Neural cell (in vitro differentiated cells): ENCODE measurements at regions not wholly inside any gene's neighbourhood (a gene's known extent, or its start where the extent isn't known, plus 50 kb on each side); places are given as distances from the start of the nearest gene placed in this dataset.

Source experiments
- H2AFZ ChIP-seq: fragments of 200-600, 300-800 bp; sonication (generic), shearing (Covaris generic); 2 replicates; pipeline ENCODE4 v1.6.0; 2014; ENCODE audit warnings: low read depth, mild to moderate bottlenecking, antibody characterized with exemption, low read length, moderate library complexity
- H3F3A ChIP-seq: fragments of 200-600 bp; shearing (Covaris generic); 2 replicates; pipeline ENCODE4 v1.6.1; 2016; ENCODE audit warnings: mild to moderate bottlenecking, moderate library complexity, mixed read lengths, antibody characterized with exemption, low read length; ENCODE audit not compliant: insufficient read depth, poor library complexity, severe bottlenecking
- H3K27ac ChIP-seq: fragments of 200-600, 300-800 bp; sonication (generic), shearing (Covaris generic); 2 replicates; pipeline ENCODE4 v1.5.1; 2014; ENCODE audit warnings: mild to moderate bottlenecking, low read length, moderate library complexity
- H3K27me3 ChIP-seq: fragments of 300-800, 200-600 bp; sonication (generic), shearing (Covaris generic); 2 replicates; pipeline ENCODE4 v1.6.0; 2014; ENCODE audit warnings: mild to moderate bottlenecking, low read depth, low read length, moderate library complexity; ENCODE audit not compliant: insufficient read depth
- H3K36me3 ChIP-seq: fragments of 300-800, 200-600 bp; sonication (generic), shearing (Covaris generic); 2 replicates; pipeline ENCODE4 v1.5.1; 2014; ENCODE audit warnings: mild to moderate bottlenecking, antibody characterized with exemption, low read length, moderate library complexity; ENCODE audit not compliant: insufficient read depth
- H3K4me2 ChIP-seq: fragments of 300-800, 200-600 bp; sonication (generic), shearing (Covaris generic); 2 replicates; pipeline ENCODE4 v1.6.0; 2014; ENCODE audit warnings: mild to moderate bottlenecking, low read length
- H3K4me3 ChIP-seq: fragments of 300-800, 200-600 bp; sonication (generic), shearing (Covaris generic); 2 replicates; pipeline ENCODE4 v1.5.1; 2014; ENCODE audit warnings: mild to moderate bottlenecking, low read length, moderate library complexity
- H3K79me2 ChIP-seq: fragments of 200-600 bp; shearing (Covaris generic); replicated peaks from 2 replicates; pipeline ENCODE4 v1.6.0; 2014; ENCODE audit warnings: mild to moderate bottlenecking, low read length, moderate library complexity; ENCODE audit not compliant: insufficient read depth
- H3K9ac ChIP-seq: fragments of 300-800, 200-600 bp; sonication (generic), shearing (Covaris generic); 2 replicates; pipeline ENCODE4 v1.6.1; 2016; ENCODE audit warnings: mild to moderate bottlenecking, low read length, mixed read lengths
- H3K9me2 ChIP-seq: fragments of 200-600 bp; shearing (Covaris generic); 2 replicates; pipeline ENCODE4 v1.6.1; 2016; ENCODE audit warnings: mild to moderate bottlenecking, low read length, mixed read lengths; ENCODE audit not compliant: insufficient read depth
- H3K9me3 ChIP-seq: fragments of 200-600, 300-800 bp; sonication (generic), shearing (Covaris generic); 2 replicates; pipeline ENCODE4 v1.6.1; 2016; ENCODE audit warnings: mild to moderate bottlenecking, mixed run types, low read length, moderate library complexity, mixed read lengths
- H4K20me1 ChIP-seq: fragments of 200-600 bp; shearing (Covaris generic); 2 replicates; pipeline ENCODE4 v1.6.1; 2016; ENCODE audit warnings: mild to moderate bottlenecking, mixed run types; ENCODE audit not compliant: insufficient read depth
- CTCF ChIP-seq: fragments of 450-650 bp; IDR thresholded peaks from 2 replicates; pipeline ENCODE4 v1.5.1; 2014; ENCODE audit warnings: antibody characterized with exemption, mild to moderate bottlenecking, moderate library complexity; ENCODE audit not compliant: poor library complexity, severe bottlenecking
- EP300 ChIP-seq: fragments of 450-650 bp; conservative IDR thresholded peaks from 2 replicates; pipeline ENCODE4 v1.6.1; 2014; ENCODE audit warnings: antibody characterized with exemption, mild to moderate bottlenecking, moderate library complexity; ENCODE audit not compliant: poor library complexity, severe bottlenecking
- EZH2 ChIP-seq: fragments of 200-600, 300-800 bp; shearing (Covaris generic), sonication (generic); IDR thresholded peaks from 2 replicates; pipeline ENCODE4 v1.6.1; 2014; ENCODE audit warnings: antibody characterized with exemption, low read length, borderline replicate concordance, mild to moderate bottlenecking; ENCODE audit not compliant: insufficient read depth, poor library complexity, severe bottlenecking
- MXI1 ChIP-seq: fragments of 450-650 bp; conservative IDR thresholded peaks from 2 replicates; pipeline ENCODE4 v1.6.1; 2014; ENCODE audit warnings: antibody characterized with exemption, mild to moderate bottlenecking; ENCODE audit not compliant: poor library complexity, severe bottlenecking
- POLR2AphosphoS5 ChIP-seq: IDR thresholded peaks from 2 replicates; pipeline ENCODE4 v1.6.1; 2012
- RAD21 ChIP-seq: fragments of 450-650 bp; conservative IDR thresholded peaks from 2 replicates; pipeline ENCODE4 v1.6.1; 2014; ENCODE audit warnings: antibody characterized with exemption, mild to moderate bottlenecking, moderate library complexity
- SMC3 ChIP-seq: fragments of 450-650 bp; conservative IDR thresholded peaks from 2 replicates; pipeline ENCODE4 v1.6.1; 2014; ENCODE audit warnings: antibody characterized with exemption, mild to moderate bottlenecking, moderate library complexity; ENCODE audit not compliant: poor library complexity
- TAF1 ChIP-seq: IDR thresholded peaks from 2 replicates; pipeline ENCODE4 v1.6.1; 2012; ENCODE audit warnings: low read depth
- TF ChIP-seq, protein P1 (sequence below): IDR thresholded peaks from 2 replicates; pipeline ENCODE4 v1.6.1; 2012; ENCODE audit warnings: borderline replicate concordance

- Histone ChIP-seq H2AFZ (no peak overlapping the region), H4K20me1 (no peaks in the 10 kb centered on the region), H3K27me3 (no peaks in the 10 kb centered on the region), H3K4me2 (no peak overlapping the region), H3K9ac (no peak overlapping the region), H3K9me3 (no peaks in the 10 kb centered on the region), H3K9me2 (no peaks in the 10 kb centered on the region), H3K27ac (no peak overlapping the region), H3K79me2 (no peaks in the 10 kb centered on the region), H3K4me3 (no peak overlapping the region), H3K36me3 (no peaks in the 10 kb centered on the region), H3F3A (peaks cover 7% of the 10 kb centered on the region)
- TF ChIP-seq SMC3 (no peak), TAF1 (no peak), EP300 (no peak), RAD21 (no peak), POLR2AphosphoS5 (no peak), MXI1 (no peak), CTCF (no peak), EZH2 (no peak)
- TF ChIP-seq, protein P1, sequence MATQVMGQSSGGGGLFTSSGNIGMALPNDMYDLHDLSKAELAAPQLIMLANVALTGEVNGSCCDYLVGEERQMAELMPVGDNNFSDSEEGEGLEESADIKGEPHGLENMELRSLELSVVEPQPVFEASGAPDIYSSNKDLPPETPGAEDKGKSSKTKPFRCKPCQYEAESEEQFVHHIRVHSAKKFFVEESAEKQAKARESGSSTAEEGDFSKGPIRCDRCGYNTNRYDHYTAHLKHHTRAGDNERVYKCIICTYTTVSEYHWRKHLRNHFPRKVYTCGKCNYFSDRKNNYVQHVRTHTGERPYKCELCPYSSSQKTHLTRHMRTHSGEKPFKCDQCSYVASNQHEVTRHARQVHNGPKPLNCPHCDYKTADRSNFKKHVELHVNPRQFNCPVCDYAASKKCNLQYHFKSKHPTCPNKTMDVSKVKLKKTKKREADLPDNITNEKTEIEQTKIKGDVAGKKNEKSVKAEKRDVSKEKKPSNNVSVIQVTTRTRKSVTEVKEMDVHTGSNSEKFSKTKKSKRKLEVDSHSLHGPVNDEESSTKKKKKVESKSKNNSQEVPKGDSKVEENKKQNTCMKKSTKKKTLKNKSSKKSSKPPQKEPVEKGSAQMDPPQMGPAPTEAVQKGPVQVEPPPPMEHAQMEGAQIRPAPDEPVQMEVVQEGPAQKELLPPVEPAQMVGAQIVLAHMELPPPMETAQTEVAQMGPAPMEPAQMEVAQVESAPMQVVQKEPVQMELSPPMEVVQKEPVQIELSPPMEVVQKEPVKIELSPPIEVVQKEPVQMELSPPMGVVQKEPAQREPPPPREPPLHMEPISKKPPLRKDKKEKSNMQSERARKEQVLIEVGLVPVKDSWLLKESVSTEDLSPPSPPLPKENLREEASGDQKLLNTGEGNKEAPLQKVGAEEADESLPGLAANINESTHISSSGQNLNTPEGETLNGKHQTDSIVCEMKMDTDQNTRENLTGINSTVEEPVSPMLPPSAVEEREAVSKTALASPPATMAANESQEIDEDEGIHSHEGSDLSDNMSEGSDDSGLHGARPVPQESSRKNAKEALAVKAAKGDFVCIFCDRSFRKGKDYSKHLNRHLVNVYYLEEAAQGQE, result no peak
These were observed 161.7 kb downstream of the YTHDC2 start for GRCh38 chr5:113675166-113675565.

- H3K4me2 ChIP-seq, result peak overlapping the region; percentile 17
- peaks cover 9% of the 10 kb centered on the region for H3F3A ChIP-seq
- peak overlapping the region; percentile 11 for H3K9ac ChIP-seq
- TF ChIP-seq SMC3, result no peak
- no peak for TF ChIP-seq TAF1
- TF ChIP-seq RAD21, result no peak
- TF ChIP-seq MXI1, result no peak
- TF ChIP-seq POLR2AphosphoS5, result no peak
- TF ChIP-seq, protein P1, result no peak
- no peak for TF ChIP-seq EZH2
- TF ChIP-seq EP300, result no peak
- TF ChIP-seq CTCF, result no peak
- H3K27me3 ChIP-seq, result no peaks in the 10 kb centered on the region
- no peaks in the 10 kb centered on the region for H3K79me2 ChIP-seq
- H3K36me3 ChIP-seq, result no peaks in the 10 kb centered on the region
- no peaks in the 10 kb centered on the region for H3K9me3 ChIP-seq
- peak overlapping the region; percentile 27 for H3K4me3 ChIP-seq
- H3K27ac ChIP-seq, result no peak overlapping the region
- H3K9me2 ChIP-seq, result no peaks in the 10 kb centered on the region
- no peaks in the 10 kb centered on the region for H4K20me1 ChIP-seq
- no peak overlapping the region for H2AFZ ChIP-seq
These were observed 164.7 kb downstream of the YTHDC2 start for GRCh38 chr5:113678202-113678601.
